Transverse colon (tissue), 4 donors: ENCODE measurements at regions not wholly inside any gene's neighbourhood (a gene's known extent, or its start where the extent isn't known, plus 50 kb on each side); places are given as distances from the start of the nearest gene placed in this dataset.
"Not testable (repeated sequence)": the region's sequence is repeated elsewhere in the genome, so short reads cannot be mapped to it uniquely, and the experiment has no call there.

Experiments used
- DNase-seq: peaks from one replicate; pipeline ENCODE4 v3.0.0-alpha.2; 2019
- H3K27ac ChIP-seq, 4 donors: fragments of 200-600 bp; sonication (generic); 2 replicates each; pipeline ENCODE4 v1.5.1; 2016 to 2018; ENCODE audit warnings: inconsistent platforms in 4 of 4
- H3K27me3 ChIP-seq: fragments of 200-600 bp; sonication (generic); 2 replicates; pipeline ENCODE4 v1.5.1; 2017; ENCODE audit warnings: inconsistent platforms
- H3K36me3 ChIP-seq, 4 donors: fragments of 200-600 bp; sonication (generic); 2 replicates each; pipeline ENCODE4 v1.5.1; 2017 to 2019; ENCODE audit warnings: inconsistent platforms in 4 of 4
- H3K4me1 ChIP-seq, 4 donors: fragments of 200-600 bp; sonication (generic); 2 replicates each; pipeline ENCODE4 v1.5.1; 2017 to 2020; ENCODE audit warnings: inconsistent platforms in 4 of 4
- H3K4me3 ChIP-seq, 4 donors: fragments of 200-600 bp; sonication (generic); 1 replicate in 1 of 4; 2 replicates in 3 of 4; pipeline versions ENCODE4 v1.5.1 to v1.6.1; 2017 to 2019; ENCODE audit warnings: inconsistent platforms in 4 of 4
- H3K9me3 ChIP-seq, 2 donors: fragments of 200-600 bp; sonication (generic); 2 replicates each; pipeline ENCODE4 v1.5.1; 2017 to 2019; ENCODE audit warnings: inconsistent platforms in 2 of 2
- EP300 ChIP-seq: sonication (generic); formaldehyde crosslinking; IDR thresholded peaks from one replicate; pipeline ENCODE4 v1.6.1; 2017; ENCODE audit warnings: antibody characterized with exemption, low read depth
- POLR2A ChIP-seq: fragments of 450-650 bp; IDR thresholded peaks from one replicate; pipeline ENCODE4 v1.6.1; 2016; ENCODE audit warnings: antibody characterized with exemption, mild to moderate bottlenecking, moderate library complexity
- POLR2AphosphoS5 ChIP-seq, 3 donors: sonication (generic); formaldehyde crosslinking; IDR thresholded peaks; one replicate each; pipeline ENCODE4 v1.6.1; 2016; ENCODE audit warnings: antibody characterized with exemption in 3 of 3
- WGBS, 2 donors: methylation state at CpG; one replicate each; pipeline ENCODE4 v1.1.5; 2018; ENCODE audit warnings: low coverage in 1 of 2; 5-methylcytosine and 5-hydroxymethylcytosine counted together
- in situ Hi-C, 4 donors: fragments of 200-750 bp; cut with MboI; loops; one replicate each; pipeline versions ENCODE4 v1.15.0 to v1.15.1; 2017; ENCODE audit warnings: low sequenced_read_pairs in 3 of 4, low pct_ligation_motif_present in 1 of 4, low pct_unique_long_range_greater_than_20kb in 1 of 4
- intact Hi-C: fragments of 100-400 bp; cut with DNase I; formaldehyde crosslinking; loops from one replicate; pipeline ENCODE4 v1.15.1; 2023; ENCODE audit warnings: low total_unique reads
- TF ChIP-seq, protein P1 (sequence below), 5 experiments: fragments of 200-600 bp in 3 of 5; fragments of 450-650 bp in 2 of 5; sonication (generic) in 3 of 5; IDR thresholded peaks; 1 replicate in 2 of 5; 2 replicates in 3 of 5; pipeline ENCODE4 v1.5.1; 2016 to 2017; ENCODE audit warnings: antibody characterized with exemption in 5 of 5, inconsistent platforms in 3 of 5, mild to moderate bottlenecking in 2 of 5, moderate library complexity in 1 of 5

DNA sequence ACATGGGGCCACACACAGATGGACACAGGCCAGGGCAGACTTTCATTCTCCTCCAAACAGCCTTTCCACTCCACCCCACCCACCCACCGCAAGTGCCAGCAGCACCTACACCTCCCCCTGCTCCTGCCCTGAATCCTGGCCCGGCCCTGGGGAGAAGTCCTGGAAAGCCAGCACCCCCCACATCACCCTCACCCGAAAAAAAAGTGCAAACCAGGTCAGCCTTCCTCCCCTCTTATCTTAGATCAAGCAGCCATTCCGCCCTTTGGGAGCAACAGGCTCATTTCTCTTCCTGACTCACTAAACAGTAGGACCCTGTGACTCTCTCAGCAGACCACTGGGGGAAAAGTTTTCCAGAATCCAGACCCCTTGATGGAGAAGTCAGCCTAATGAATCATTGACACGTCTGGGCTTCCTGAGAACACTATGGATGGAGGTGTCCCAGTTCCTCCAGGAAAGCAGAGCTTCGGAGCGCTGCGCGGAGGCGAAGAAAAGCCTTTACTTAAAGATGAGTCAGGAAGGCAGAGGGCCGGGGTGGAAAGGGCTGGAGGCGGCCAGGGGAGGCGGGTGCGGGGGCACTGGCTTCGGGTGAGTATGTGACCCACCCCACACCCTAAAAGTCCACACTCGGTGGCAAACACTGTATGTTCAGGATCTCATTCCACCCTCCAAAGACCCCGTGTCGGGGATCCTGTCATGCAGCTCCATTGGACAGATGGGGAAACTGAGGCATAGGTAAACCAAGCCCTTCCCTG is 588.7 kb downstream of the MATN1 start:
- intact Hi-C loops (loop anchor here (10.0 kb wide), 1 partner anchor 800 kb away; no protein-coding TSS in a partner anchor), in situ Hi-C loops (no loop called here)

DNA sequence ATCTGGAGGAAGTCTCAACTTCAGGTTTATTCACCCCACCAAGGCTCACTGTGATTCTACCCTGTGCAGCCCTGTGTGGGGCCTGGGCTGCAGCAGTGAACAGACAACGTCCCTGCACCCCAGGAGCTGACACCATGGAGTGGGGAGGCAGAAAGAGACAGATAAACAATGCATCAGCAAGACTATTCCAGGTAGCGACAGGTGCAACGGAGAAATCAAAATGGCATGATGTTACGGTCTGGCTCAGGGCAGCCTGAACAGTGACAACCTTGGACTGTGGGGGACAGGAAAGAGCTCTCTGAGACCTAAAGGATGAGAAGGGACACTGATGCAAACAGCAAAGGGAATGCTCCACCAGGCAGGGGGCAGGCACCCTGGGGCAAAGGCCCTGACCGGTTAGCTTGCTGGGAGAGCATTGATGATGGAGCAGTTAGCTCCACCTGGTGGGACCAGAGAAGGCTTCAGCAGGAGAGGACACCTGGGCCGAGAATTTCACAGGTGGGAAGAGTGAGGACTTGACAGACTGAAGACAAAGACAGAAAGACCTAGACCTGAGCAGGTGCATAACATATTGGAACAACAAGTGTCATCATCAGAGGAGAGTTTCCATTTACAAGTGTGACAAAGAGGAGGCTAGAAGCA is 589.9 kb downstream of the MATN1 start:
- Histone ChIP-seq H3K27me3 (no peaks in the 10 kb centered on the region), H3K27ac (no peak overlapping the region), H3K9me3 (no peaks in the 10 kb centered on the region), H3K4me1 (no peaks in the 10 kb centered on the region), H3K4me3 (no peak overlapping the region), H3K36me3 (no peaks in the 10 kb centered on the region)
- 75 to 80% methylated on average over 5 to 6 of the region's 6 CpGs for WGBS, 2 donors
- no peak for TF ChIP-seq POLR2AphosphoS5 (IDR thresholded peaks at IDR 0.05)
- TF ChIP-seq EP300, result no peak
- TF ChIP-seq POLR2A, result no peak
- TF ChIP-seq, protein P1, sequence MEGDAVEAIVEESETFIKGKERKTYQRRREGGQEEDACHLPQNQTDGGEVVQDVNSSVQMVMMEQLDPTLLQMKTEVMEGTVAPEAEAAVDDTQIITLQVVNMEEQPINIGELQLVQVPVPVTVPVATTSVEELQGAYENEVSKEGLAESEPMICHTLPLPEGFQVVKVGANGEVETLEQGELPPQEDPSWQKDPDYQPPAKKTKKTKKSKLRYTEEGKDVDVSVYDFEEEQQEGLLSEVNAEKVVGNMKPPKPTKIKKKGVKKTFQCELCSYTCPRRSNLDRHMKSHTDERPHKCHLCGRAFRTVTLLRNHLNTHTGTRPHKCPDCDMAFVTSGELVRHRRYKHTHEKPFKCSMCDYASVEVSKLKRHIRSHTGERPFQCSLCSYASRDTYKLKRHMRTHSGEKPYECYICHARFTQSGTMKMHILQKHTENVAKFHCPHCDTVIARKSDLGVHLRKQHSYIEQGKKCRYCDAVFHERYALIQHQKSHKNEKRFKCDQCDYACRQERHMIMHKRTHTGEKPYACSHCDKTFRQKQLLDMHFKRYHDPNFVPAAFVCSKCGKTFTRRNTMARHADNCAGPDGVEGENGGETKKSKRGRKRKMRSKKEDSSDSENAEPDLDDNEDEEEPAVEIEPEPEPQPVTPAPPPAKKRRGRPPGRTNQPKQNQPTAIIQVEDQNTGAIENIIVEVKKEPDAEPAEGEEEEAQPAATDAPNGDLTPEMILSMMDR (IDR thresholded peaks at IDR 0.05), result no peak
- in situ Hi-C loops, result no loop called here
- intact Hi-C loops, result loop anchor here (10.0 kb wide), 1 partner anchor 801 kb away; no protein-coding TSS in a partner anchor
- no peak for DNase-seq

More for the DNA sequence above, 588.7 kb downstream of the MATN1 start:
- DNase-seq, result no peak
- TF ChIP-seq, protein P1 (IDR thresholded peaks at IDR 0.05), result no peak
- TF ChIP-seq EP300 (no peak), POLR2A (no peak), POLR2AphosphoS5 (IDR thresholded peaks at IDR 0.05) (no peak)
- 80% methylated on average over 17 of the region's 18 CpGs; no CpG with 5 or more reads in 1 of the 2 donors for WGBS, 2 donors
- Histone ChIP-seq H3K9me3 (no peaks in the 10 kb centered on the region), H3K36me3 (no peaks in the 10 kb centered on the region), H3K4me1 (no peaks in the 10 kb centered on the region), H3K27ac (no peak overlapping the region), H3K4me3 (no peak overlapping the region), H3K27me3 (no peaks in the 10 kb centered on the region)

DNA sequence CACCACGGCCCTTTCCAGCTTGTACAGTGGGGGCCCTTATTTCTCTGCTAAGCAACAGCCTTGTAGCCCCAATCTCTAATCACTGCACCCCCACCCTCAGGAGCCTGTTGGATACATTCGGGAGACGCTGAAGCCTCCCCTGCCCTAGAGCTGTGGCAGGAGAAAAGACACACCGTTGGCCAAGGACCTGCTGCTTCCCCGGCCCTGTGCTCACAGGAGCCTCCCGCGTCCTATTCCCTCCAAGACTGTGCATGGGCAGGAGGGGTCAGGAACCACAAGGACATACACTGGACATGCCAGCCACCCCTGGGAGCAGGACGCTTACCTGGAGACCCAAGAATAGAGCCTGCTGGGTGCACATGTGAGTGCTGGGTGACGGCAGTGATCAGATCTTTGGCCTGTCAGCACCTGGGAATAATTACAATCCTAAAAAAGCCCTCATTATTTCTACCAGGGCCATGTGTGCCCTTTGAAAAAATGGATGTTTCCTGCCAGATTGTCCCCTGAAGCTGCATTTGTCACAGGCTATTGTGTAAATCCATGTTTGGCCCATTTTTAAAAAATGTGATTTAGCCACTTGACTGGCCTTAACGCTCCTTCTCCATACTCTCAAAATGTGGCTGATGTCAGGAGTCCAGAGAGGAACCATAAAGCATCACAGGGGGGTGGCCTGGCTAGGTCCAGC is 590.6 kb downstream of the MATN1 start:
- WGBS, 2 donors, result 85% methylated on average over 10 of the region's 10 CpGs; no CpG with 5 or more reads in 1 of the 2 donors
- TF ChIP-seq POLR2A, result no peak
- TF ChIP-seq POLR2AphosphoS5 (IDR thresholded peaks at IDR 0.05), result no peak
- no peak for TF ChIP-seq EP300
- TF ChIP-seq, protein P1 (IDR thresholded peaks at IDR 0.05), result no peak
- intact Hi-C loops (loop anchor here (10.0 kb wide), 1 partner anchor 802 kb away; no protein-coding TSS in a partner anchor), in situ Hi-C loops (no loop called here)
- Histone ChIP-seq H3K27ac (no peak overlapping the region), H3K36me3 (no peaks in the 10 kb centered on the region), H3K9me3 (no peaks in the 10 kb centered on the region), H3K4me3 (no peak overlapping the region), H3K4me1 (no peaks in the 10 kb centered on the region), H3K27me3 (no peaks in the 10 kb centered on the region)
- no peak for DNase-seq

DNA sequence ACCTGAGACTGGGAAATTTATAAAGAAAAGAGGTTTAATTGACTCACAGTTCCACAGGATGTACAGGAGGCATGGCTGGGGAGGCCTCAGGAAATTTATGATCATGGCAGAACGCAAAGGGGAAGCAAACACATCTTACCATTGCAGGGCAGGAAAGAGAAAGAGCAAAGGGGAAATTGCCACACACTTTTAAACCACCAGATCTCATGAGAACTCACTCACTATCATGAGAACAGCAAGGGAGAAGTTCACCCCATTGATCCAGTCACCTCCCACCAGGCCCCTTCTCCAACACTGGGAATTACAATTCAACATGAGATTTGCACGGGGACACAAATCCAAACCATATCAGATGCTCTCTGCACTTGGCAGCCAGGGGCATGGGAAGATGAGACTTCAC is 592.8 kb downstream of the MATN1 start:
- H3K4me3 ChIP-seq, H3K27ac ChIP-seq, in situ Hi-C loops, H3K4me1 ChIP-seq, H3K9me3 ChIP-seq, H3K36me3 ChIP-seq, H3K27me3 ChIP-seq, DNase-seq: not testable (repeated sequence)
- intact Hi-C loops, result loop anchor here (10.0 kb wide), 1 partner anchor 804 kb away; no protein-coding TSS in a partner anchor
- 29 to 58% methylated on average over 1 to 2 of the region's 2 CpGs for WGBS, 2 donors
